GM18861 (cell line): ENCODE measurements at regions not wholly inside any gene's neighbourhood (a gene's known extent, or its start where the extent isn't known, plus 50 kb on each side); places are given as distances from the start of the nearest gene placed in this dataset.
"Not testable (repeated sequence)": the region's sequence is repeated elsewhere in the genome, so short reads cannot be mapped to it uniquely, and the experiment has no call there.

Experiments
- ATAC-seq: cut with Tn5 transposase; IDR thresholded peaks from one replicate; pipeline ENCODE4 v1.9.1; 2021; ENCODE audit not compliant: unreplicated experiment

GRCh38 chr10:44724415-44725174 lies 186.5 kb upstream of the TMEM72 start:
- peak; percentile 31 for ATAC-seq

- peak; percentile 78 for ATAC-seq
These were observed 185.7 kb upstream of the TMEM72 start for GRCh38 chr10:44725404-44725803.

DNA sequence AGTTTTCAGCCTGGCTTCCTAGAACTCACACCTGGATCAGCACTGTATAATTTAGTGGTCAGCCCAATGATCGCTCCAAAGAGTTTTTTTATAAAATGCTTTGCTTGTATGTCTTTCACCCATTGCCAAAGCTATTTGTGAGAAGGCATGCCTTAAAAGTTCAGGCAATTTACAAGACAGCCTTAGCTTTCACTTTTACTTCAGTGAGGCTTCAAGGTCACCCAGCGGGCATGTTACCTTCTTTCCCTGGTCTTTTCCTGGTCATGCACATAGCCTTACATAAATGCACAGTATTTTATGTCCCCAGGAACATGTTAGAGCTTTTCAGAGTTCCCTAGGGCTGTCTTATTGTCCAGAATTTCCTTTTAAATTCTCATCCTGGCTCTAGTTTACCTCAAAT lies 179.9 kb upstream of the TMEM72 start:
- ATAC-seq, result no peak

DNA sequence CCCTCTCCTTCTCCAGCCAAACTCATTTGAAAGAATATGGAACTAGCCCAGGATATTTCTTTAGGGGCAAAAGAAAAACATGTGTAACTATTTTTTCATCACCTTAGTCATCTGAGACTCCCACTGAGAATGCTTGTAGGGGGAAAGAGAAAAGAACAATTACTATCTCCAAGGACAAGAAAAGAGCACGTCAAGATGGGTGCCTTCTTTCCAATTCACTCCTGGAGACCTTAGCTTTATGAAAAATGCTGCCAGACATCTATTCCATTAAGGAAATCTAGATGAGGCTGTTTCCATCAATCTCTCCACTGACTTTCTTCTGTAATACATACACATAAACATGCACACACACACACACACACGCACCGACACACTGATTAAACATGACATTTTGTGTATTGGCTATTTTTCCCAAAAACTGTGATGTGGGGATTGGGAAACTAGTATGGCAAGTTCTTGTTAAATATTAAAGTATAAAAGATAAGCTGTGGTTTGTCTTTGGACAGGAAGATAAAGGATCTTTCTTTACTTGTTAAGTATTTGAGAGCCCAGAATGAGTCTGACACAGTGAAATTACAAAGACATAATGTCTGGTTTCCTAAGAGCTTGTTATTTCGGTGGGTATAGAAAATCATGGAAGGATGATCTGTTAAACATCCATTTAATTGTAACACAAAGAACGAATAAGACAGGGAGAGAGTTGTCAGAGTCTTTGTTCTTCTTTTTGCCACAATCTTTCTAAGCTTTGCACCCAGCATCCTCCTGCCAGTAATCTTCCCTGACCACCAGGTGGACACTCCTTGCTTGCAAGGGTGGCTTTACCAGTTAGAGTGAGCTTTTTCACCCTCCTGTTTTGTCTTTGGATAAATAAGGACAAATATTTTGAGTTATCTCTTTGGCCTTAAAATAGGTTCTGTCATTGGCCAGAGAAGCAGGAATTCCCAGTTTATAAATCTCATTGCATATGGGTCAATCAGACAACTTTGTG lies 177.3 kb upstream of the TMEM72 start:
- ATAC-seq, result no peak

DNA sequence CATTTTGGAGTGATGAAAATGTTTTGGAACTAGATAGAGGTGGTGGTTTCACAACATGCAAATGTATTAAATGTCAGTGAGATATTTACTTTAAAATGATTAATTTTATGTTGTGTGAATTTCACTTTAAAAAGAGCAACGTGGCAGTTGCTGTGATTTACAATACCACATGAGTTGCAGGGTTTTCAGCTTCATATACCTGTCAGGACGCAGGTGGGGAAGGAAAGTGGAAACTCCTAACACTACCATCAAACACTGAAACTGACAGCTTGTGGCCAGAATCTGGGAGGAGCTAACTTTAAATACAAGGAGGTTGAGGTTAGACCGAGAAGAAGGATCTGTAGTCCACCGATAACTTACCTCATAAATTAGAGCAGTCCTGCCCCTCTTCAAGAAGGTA lies 168.9 kb upstream of the TMEM72 start:
- ATAC-seq, result no peak

DNA sequence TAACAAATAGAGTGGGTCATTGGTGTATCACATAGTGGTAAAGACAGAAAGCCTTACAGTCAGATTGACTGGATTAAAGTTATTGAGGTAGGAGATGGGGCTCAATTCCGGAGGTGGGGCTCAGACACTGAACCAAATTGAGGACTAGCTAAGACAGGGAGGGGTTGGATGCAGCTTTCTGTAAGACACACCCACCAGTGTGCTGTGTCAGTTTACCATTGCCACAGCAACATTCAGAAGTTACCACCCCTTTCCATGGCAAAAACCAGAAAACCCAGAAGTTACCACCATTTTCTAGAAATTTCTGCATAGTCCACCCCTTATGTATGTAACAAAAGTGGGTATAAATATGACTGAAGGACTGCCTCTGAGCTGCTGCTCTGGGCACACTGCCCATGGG lies 167.6 kb upstream of the TMEM72 start:
- no peak for ATAC-seq

- ATAC-seq, result no peak
These were observed 165.2 kb upstream of the TMEM72 start for GRCh38 chr10:44745920-44746319.

DNA sequence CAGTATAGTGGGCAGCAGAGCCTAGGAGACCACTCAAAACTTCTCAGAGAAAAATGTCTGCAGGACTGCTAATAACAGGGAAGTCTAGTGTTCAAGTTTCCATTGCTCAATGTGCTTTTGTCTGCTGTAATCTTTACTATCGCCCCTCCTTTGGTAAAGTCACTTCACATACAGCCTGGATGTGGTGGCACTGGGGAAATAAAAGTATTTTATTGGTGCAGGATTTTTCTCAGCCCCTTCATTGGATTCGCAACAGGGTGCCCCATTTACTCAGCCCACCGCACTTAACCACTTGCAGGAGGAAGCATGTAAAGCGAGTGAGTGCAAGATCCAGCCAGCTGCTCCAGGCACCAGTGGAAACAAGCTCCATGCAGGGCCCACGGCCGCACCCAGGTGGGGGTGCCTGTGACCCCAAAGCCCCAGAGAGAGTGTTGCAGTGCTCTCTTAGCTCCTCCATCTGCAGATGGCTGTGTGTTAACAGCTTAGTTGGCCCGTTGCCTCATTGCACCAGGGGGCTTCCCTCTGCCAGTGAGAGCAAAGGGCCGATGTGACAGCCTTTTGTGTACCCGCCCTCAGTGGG lies 163.5 kb upstream of the TMEM72 start:
- no peak for ATAC-seq

DNA sequence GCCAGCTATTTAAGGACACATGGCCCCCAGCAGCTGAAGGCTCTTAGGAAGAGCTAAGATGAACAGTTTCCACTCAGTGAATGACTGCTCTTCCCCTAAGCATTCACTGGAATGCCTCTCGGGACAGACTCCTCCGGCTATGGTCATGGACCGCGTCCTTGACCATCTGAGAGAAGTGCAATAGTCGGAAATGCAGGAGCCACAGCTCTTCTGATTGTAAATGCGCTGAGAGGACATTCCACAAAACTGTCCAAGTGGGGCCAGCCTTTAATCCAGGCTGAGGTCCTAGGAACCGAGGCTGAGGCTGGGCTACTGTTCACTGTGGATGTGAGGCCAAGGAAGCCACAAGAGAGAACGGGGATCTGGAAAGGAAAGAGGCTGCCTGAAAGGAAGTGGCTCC lies 162.0 kb upstream of the TMEM72 start:
- ATAC-seq, result no peak

GRCh38 chr10:44752451-44753441 lies 158.4 kb upstream of the TMEM72 start:
- no peak for ATAC-seq

- ATAC-seq, result not testable (repeated sequence)
These were observed 156.8 kb upstream of the TMEM72 start for GRCh38 chr10:44754355-44754754.

- ATAC-seq, result no peak
These were observed 155.7 kb upstream of the TMEM72 start for GRCh38 chr10:44755481-44755880.

- ATAC-seq, result no peak
These were observed 154.9 kb upstream of the TMEM72 start for GRCh38 chr10:44756216-44756615.

DNA sequence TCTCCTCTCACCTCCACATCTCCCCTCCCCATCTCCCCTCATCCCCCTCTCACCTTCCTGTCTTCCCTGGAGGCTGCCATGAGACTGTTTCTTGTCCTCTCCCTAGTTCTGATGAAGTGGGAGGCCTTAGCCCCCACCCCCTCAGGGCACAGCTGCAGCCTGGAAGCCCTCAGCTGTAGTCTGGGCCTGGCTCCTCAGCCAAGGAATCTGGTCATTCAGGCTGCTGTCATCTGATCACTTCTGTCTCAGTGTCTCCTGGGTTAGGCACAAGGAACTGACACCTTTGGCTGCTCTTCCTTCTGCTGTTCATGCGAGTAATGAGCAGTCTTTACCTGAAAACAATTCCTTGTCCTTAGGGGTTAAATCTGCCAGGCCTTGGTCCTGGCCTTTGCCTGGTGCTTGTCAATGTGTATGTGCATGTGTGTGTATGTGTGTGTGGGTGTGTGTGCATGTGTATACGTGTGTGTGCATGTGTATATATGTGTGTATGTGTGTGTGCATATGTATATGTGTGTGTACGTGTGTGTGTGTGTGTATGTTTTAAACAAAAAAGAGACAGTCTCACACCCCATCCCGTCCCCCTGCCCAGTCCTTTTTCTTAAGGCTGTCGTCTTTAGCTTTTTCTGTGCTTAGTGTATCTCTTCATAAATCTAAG lies 153.5 kb upstream of the TMEM72 start:
- no peak for ATAC-seq

GRCh38 chr10:44759122-44759521 lies 152.0 kb upstream of the TMEM72 start:
- no peak for ATAC-seq

- no peak for ATAC-seq
These were observed 150.6 kb upstream of the TMEM72 start for GRCh38 chr10:44760513-44760912.

- ATAC-seq, result no peak
These were observed 150.1 kb upstream of the TMEM72 start for GRCh38 chr10:44761076-44761475.

GRCh38 chr10:44763331-44763730 lies 147.8 kb upstream of the TMEM72 start:
- ATAC-seq, result no peak

DNA sequence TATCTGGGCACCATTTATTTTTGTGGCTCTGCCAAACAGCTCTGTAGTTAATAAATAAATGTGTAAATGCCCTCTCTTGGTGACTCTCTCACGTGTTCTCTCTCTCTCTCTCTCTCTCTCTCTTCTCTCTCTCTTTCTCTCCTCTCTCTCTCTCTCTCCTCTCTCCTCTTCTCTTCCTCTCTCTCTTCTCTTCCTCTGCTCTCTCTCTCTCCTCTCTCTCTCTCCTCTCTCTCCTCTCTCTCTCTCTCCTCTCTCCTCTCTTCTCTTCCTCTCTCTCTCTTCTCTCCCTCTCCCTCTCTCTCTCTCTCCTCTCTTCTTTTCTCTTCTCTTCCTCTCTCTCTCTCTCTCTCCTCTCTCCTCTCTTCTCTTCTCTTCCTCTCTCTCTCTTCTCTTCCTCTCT lies 145.8 kb upstream of the TMEM72 start:
- ATAC-seq, result no peak

- ATAC-seq, result no peak
These were observed 144.5 kb upstream of the TMEM72 start for GRCh38 chr10:44766631-44767030.
